ENCODE measurements at regions not wholly inside any gene's neighbourhood (a gene's known extent, or its start where the extent isn't known, plus 50 kb on each side); places are given as distances from the start of the nearest gene placed in this dataset.

- 71% methylated on average over 2 of the region's 2 CpGs for WGBS
Measured at GRCh38 chr5:97563050-97563657, 380.1 kb upstream of the RIOK2 start.

GRCh38 chr5:97568382-97568781, 385.3 kb upstream of the RIOK2 start:
- no peak for TF ChIP-seq YY1 (IDR thresholded peaks at IDR 0.05)
- no peak for TF ChIP-seq NR2F2 (IDR thresholded peaks at IDR 0.05)
- no peak for TF ChIP-seq ATF3 (IDR thresholded peaks at IDR 0.05)
- no peak for TF ChIP-seq RAD21 (IDR thresholded peaks at IDR 0.05)
- no peak for TF ChIP-seq CTCF (IDR thresholded peaks at IDR 0.05; ENCODE audit: low read depth, low read length, missing input control)
- no peak for TF ChIP-seq HNF4A (conservative IDR thresholded peaks at IDR 0.05)
- TF ChIP-seq EGR1 (IDR thresholded peaks at IDR 0.05; ENCODE audit: low read depth in 2 of 2) = no peak
- TF ChIP-seq HNF4G (IDR thresholded peaks at IDR 0.05) = no peak
- no peak for TF ChIP-seq GABPA (IDR thresholded peaks at IDR 0.05 in 1 of 2, conservative IDR thresholded peaks at IDR 0.05 in 1 of 2)
- H3K9me3 ChIP-seq (ENCODE audit: control insufficient read depth in 4 of 4, low read length in 3 of 4) = peaks cover 0 to 10% (median 3%) of the 10 kb centered on the region in 4 donors
- no peak overlapping the region for H3K27ac ChIP-seq (ENCODE audit: low read depth in 1 of 2, low read length in 2 of 2)
- no peak for DNase-seq (ENCODE audit: low spot score)
- H3K36me3 ChIP-seq (ENCODE audit: control insufficient read depth in 4 of 4, insufficient read depth in 3 of 4, low read depth in 1 of 4, low read length in 3 of 4) = no peaks in the 10 kb centered on the region
- H3K9ac ChIP-seq (ENCODE audit: low read depth in 1 of 2, low read length in 2 of 2) = no peak overlapping the region
- no peaks in the 10 kb centered on the region for H3K4me1 ChIP-seq (ENCODE audit: control insufficient read depth in 4 of 4, insufficient read depth in 4 of 4, low read length in 3 of 4)
- H3K27me3 ChIP-seq (ENCODE audit: control insufficient read depth in 4 of 4, insufficient read depth in 4 of 4, low read length in 3 of 4) = no peaks in the 10 kb centered on the region
- H3K4me3 ChIP-seq (ENCODE audit: low read depth in 1 of 3, low read length in 3 of 3) = no peak overlapping the region

More at GRCh38 chr5:97563050-97563657, 380.1 kb upstream of the RIOK2 start:
- no peak overlapping the region for H3K27ac ChIP-seq (ENCODE audit: low read depth in 1 of 2, low read length in 2 of 2)
- H3K9ac ChIP-seq (ENCODE audit: low read depth in 1 of 2, low read length in 2 of 2) = no peak overlapping the region
- no peak for DNase-seq (ENCODE audit: low spot score)
- H3K4me3 ChIP-seq (ENCODE audit: low read depth in 1 of 3, low read length in 3 of 3) = no peak overlapping the region
- no peaks in the 10 kb centered on the region for H3K4me1 ChIP-seq (ENCODE audit: control insufficient read depth in 4 of 4, insufficient read depth in 4 of 4, low read length in 3 of 4)
- H3K36me3 ChIP-seq (ENCODE audit: control insufficient read depth in 4 of 4, insufficient read depth in 3 of 4, low read depth in 1 of 4, low read length in 3 of 4) = no peaks in the 10 kb centered on the region
- H3K27me3 ChIP-seq (ENCODE audit: control insufficient read depth in 4 of 4, insufficient read depth in 4 of 4, low read length in 3 of 4) = no peaks in the 10 kb centered on the region
- no peak for TF ChIP-seq EGR1 (IDR thresholded peaks at IDR 0.05; ENCODE audit: low read depth in 2 of 2)
- no peak for TF ChIP-seq FOXA2 (IDR thresholded peaks at IDR 0.05)
- TF ChIP-seq GABPA (IDR thresholded peaks at IDR 0.05 in 1 of 2, conservative IDR thresholded peaks at IDR 0.05 in 1 of 2) = no peak
- no peak for TF ChIP-seq CTCF (IDR thresholded peaks at IDR 0.05; ENCODE audit: low read depth, low read length, missing input control)
- TF ChIP-seq REST (IDR thresholded peaks at IDR 0.05) = no peak
- no peak for TF ChIP-seq RXRA (IDR thresholded peaks at IDR 0.05)
- H3K9me3 ChIP-seq (ENCODE audit: control insufficient read depth in 4 of 4, low read length in 3 of 4) = peaks cover 0 to 6% (median 0%) of the 10 kb centered on the region in 4 donors

Measured in liver (tissue), 8 donors.